22Rv1 (cell line): ENCODE measurements at regions not wholly inside any gene's neighbourhood (a gene's known extent, or its start where the extent isn't known, plus 50 kb on each side); places are given as distances from the start of the nearest gene placed in this dataset.

Experiments used
- CTCF ChIP-seq: fragments of 450-650 bp; IDR thresholded peaks from 2 replicates; pipeline ENCODE4 v1.5.1; 2017; ENCODE audit warnings: mild to moderate bottlenecking
- ZFX ChIP-seq: fragments of 450-650 bp; IDR thresholded peaks from 2 replicates; pipeline ENCODE4 v1.6.1; 2017; ENCODE audit warnings: antibody characterized with exemption, borderline replicate concordance

GRCh38 chr2:107687073-107687472 is 139.6 kb upstream of the RGPD4 start:
- no peak for TF ChIP-seq CTCF
- no peak for TF ChIP-seq ZFX
